ENCODE measurements at regions not wholly inside any gene's neighbourhood (a gene's known extent, or its start where the extent isn't known, plus 50 kb on each side); places are given as distances from the start of the nearest gene placed in this dataset.

GRCh38 chr7:80047856-80048459 lies 86.7 kb upstream of the GNAI1 start:
- Mint-ChIP-seq H3K4me3 (no peak overlapping the region), H3K27me3 (no peaks in the 10 kb centered on the region), H3K4me1 (no peaks in the 10 kb centered on the region), H3K27ac (no peak overlapping the region), H3K9me3 (ENCODE audit: insufficient read depth) (peaks cover 6% of the 10 kb centered on the region)
- Histone ChIP-seq H4K20me1 (ENCODE audit: control insufficient read depth, insufficient read depth, low read length, poor library complexity, severe bottlenecking) (no peaks in the 10 kb centered on the region), H3K9ac (ENCODE audit: low read length) (no peak overlapping the region), H3K79me2 (ENCODE audit: control insufficient read depth, insufficient read depth, low read length) (no peaks in the 10 kb centered on the region), H3K36me3 (replicated peaks in 1 of 2; ENCODE audit: control extremely low read depth in 1 of 2, control insufficient read depth in 1 of 2, extremely low read depth in 1 of 2, insufficient read depth in 2 of 2, low read length in 1 of 2) (no peaks in the 10 kb centered on the region), H3K9me3 (ENCODE audit: control extremely low read depth in 1 of 3, control insufficient read depth in 2 of 3, insufficient read depth in 1 of 3, low read length in 2 of 3) (peaks cover 0 to 8% (median 0%) of the 10 kb centered on the region in 3 donors), H3K4me2 (replicated peaks; ENCODE audit: low read depth, low read length, poor library complexity, severe bottlenecking) (no peak overlapping the region), H3K27me3 (replicated peaks in 1 of 4; ENCODE audit: control extremely low read depth in 1 of 4, control insufficient read depth in 3 of 4, insufficient read depth in 4 of 4, low read length in 3 of 4) (no peaks in the 10 kb centered on the region), H3K27ac (ENCODE audit: low read length in 2 of 2) (no peak overlapping the region), H3K4me3 (ENCODE audit: control extremely low read depth in 1 of 5, extremely low read depth in 1 of 5, insufficient read depth in 1 of 5, low read depth in 2 of 5, low read length in 4 of 5) (no peak overlapping the region), H3K4me1 (ENCODE audit: control insufficient read depth in 2 of 2, insufficient read depth in 2 of 2, low read length in 2 of 2) (no peaks in the 10 kb centered on the region), H2AFZ (ENCODE audit: insufficient read depth, low read depth, low read length, poor library complexity, severe bottlenecking) (no peak overlapping the region)
- ATAC-seq (ENCODE audit: low read depth) (no peak), DNase-seq (no peak)
- ChIA-PET CTCF (no interaction called here), POLR2A (no interaction called here)
- intact Hi-C loops (cut with micrococcal nuclease), result no loop called here
- TF ChIP-seq EZH2 (IDR thresholded peaks at IDR 0.05; ENCODE audit: borderline replicate concordance, insufficient read depth, low read depth, low read length, poor library complexity, severe bottlenecking) (no peak), CTCF (IDR thresholded peaks at IDR 0.05) (no peak)
- no CpG with 5 or more reads among the region's 1 CpG for WGBS (ENCODE audit: insufficient coverage)

- Histone ChIP-seq H3K4me3 (ENCODE audit: control extremely low read depth in 1 of 5, extremely low read depth in 1 of 5, insufficient read depth in 1 of 5, low read depth in 2 of 5, low read length in 4 of 5) (no peak overlapping the region), H3K9me3 (ENCODE audit: control extremely low read depth in 1 of 3, control insufficient read depth in 2 of 3, insufficient read depth in 1 of 3, low read length in 2 of 3) (peaks cover 0 to 8% (median 0%) of the 10 kb centered on the region in 3 donors), H3K27ac (ENCODE audit: low read length in 2 of 2) (no peak overlapping the region), H3K36me3 (replicated peaks in 1 of 2; ENCODE audit: control extremely low read depth in 1 of 2, control insufficient read depth in 1 of 2, extremely low read depth in 1 of 2, insufficient read depth in 2 of 2, low read length in 1 of 2) (no peaks in the 10 kb centered on the region), H3K4me1 (ENCODE audit: control insufficient read depth in 2 of 2, insufficient read depth in 2 of 2, low read length in 2 of 2) (no peaks in the 10 kb centered on the region), H2AFZ (ENCODE audit: insufficient read depth, low read depth, low read length, poor library complexity, severe bottlenecking) (no peak overlapping the region), H4K20me1 (ENCODE audit: control insufficient read depth, insufficient read depth, low read length, poor library complexity, severe bottlenecking) (no peaks in the 10 kb centered on the region), H3K4me2 (replicated peaks; ENCODE audit: low read depth, low read length, poor library complexity, severe bottlenecking) (no peak overlapping the region), H3K9ac (ENCODE audit: low read length) (no peak overlapping the region), H3K27me3 (replicated peaks in 1 of 4; ENCODE audit: control extremely low read depth in 1 of 4, control insufficient read depth in 3 of 4, insufficient read depth in 4 of 4, low read length in 3 of 4) (no peaks in the 10 kb centered on the region), H3K79me2 (ENCODE audit: control insufficient read depth, insufficient read depth, low read length) (no peaks in the 10 kb centered on the region)
- DNase-seq (no peak), ATAC-seq (ENCODE audit: low read depth) (no peak)
- TF ChIP-seq CTCF (IDR thresholded peaks at IDR 0.05) (no peak), EZH2 (IDR thresholded peaks at IDR 0.05; ENCODE audit: borderline replicate concordance, insufficient read depth, low read depth, low read length, poor library complexity, severe bottlenecking) (no peak)
- WGBS (ENCODE audit: insufficient coverage), result no CpG with 5 or more reads among the region's 1 CpG
- H3K9me3 Mint-ChIP-seq (ENCODE audit: insufficient read depth), result peaks cover 6% of the 10 kb centered on the region
- H3K4me1 Mint-ChIP-seq, result no peaks in the 10 kb centered on the region
- ChIA-PET POLR2A (no interaction called here), CTCF (no interaction called here)
- no peaks in the 10 kb centered on the region for H3K27me3 Mint-ChIP-seq
- no peak overlapping the region for H3K4me3 Mint-ChIP-seq
- intact Hi-C loops (cut with micrococcal nuclease), result no loop called here
- no peak overlapping the region for H3K27ac Mint-ChIP-seq
These were observed 87.6 kb upstream of the GNAI1 start for GRCh38 chr7:80047032-80047431.

All from B cell (primary cell).